Gastrocnemius medialis (tissue), 4 donors: ENCODE measurements at regions not wholly inside any gene's neighbourhood (a gene's known extent, or its start where the extent isn't known, plus 50 kb on each side); places are given as distances from the start of the nearest gene placed in this dataset.

ENCODE experiments used
- ATAC-seq, 2 donors: fragments of 150-250 bp; one replicate each; pipeline ENCODE4 v1.9.1; 2016
- DNase-seq, 2 donors: peaks; one replicate each; pipeline ENCODE4 v3.0.0-alpha.2; 2019
- H3K27ac ChIP-seq, 4 donors: fragments of 200-600 bp; sonication (generic); 1 replicate in 1 of 4; 2 replicates in 3 of 4; pipeline ENCODE4 v1.5.1; 2016 to 2018; ENCODE audit warnings: mild to moderate bottlenecking in 2 of 4, moderate library complexity in 1 of 4
- H3K27me3 ChIP-seq, 3 donors: fragments of 200-600 bp; sonication (generic) in 2 of 3; 1 replicate in 1 of 3; 2 replicates in 2 of 3; pipeline versions ENCODE4 v1.5.1 to v1.6.0; 2016 to 2019; ENCODE audit warnings: mild to moderate bottlenecking in 1 of 3, moderate library complexity in 1 of 3
- H3K36me3 ChIP-seq, 2 donors: fragments of 200-600 bp; sonication (generic) in 1 of 2; one replicate each; pipeline ENCODE4 v1.5.1; 2017 to 2018
- H3K4me1 ChIP-seq, 2 donors: fragments of 200-600 bp; sonication (generic) in 1 of 2; one replicate each; pipeline ENCODE4 v1.5.1; 2016 to 2017; ENCODE audit warnings: mild to moderate bottlenecking in 2 of 2
- H3K4me3 ChIP-seq, 4 donors: fragments of 200-600 bp; sonication (generic) in 3 of 4; 1 replicate in 1 of 4; 2 replicates in 3 of 4; pipeline ENCODE4 v1.5.1; 2016 to 2019; ENCODE audit warnings: mild to moderate bottlenecking in 2 of 4
- H3K9me3 ChIP-seq, 3 donors: fragments of 200-600 bp; sonication (generic) in 2 of 3; 1 replicate in 1 of 3; 2 replicates in 2 of 3; pipeline ENCODE4 v1.5.1; 2016 to 2019
- POLR2A ChIP-seq, 2 donors: fragments of 450-650 bp; IDR thresholded peaks; one replicate each; pipeline ENCODE4 v1.6.1; 2017; ENCODE audit warnings: antibody characterized with exemption in 2 of 2, mild to moderate bottlenecking in 2 of 2, moderate library complexity in 2 of 2
- in situ Hi-C, 4 donors: fragments of 200-750 bp; cut with MboI; loops; one replicate each; pipeline versions ENCODE4 v1.15.0 to v1.8.0; 2017; ENCODE audit warnings: low sequenced_read_pairs in 4 of 4
- intact Hi-C: fragments of 100-400 bp; cut with DNase I; formaldehyde crosslinking; loops from one replicate; pipeline ENCODE4 v1.15.1; 2023; ENCODE audit warnings: low total_unique reads
- TF ChIP-seq, protein P1 (sequence below), 5 experiments: fragments of 450-650 bp in 3 of 5; fragments of 200-600 bp in 2 of 5; sonication (generic) in 2 of 5; IDR thresholded peaks in 4 of 5; conservative IDR thresholded peaks in 1 of 5; 1 replicate in 4 of 5; 2 replicates in 1 of 5; pipeline ENCODE4 v1.5.1; 2016 to 2019; ENCODE audit warnings: antibody characterized with exemption in 5 of 5, mild to moderate bottlenecking in 3 of 5, moderate library complexity in 3 of 5

DNA sequence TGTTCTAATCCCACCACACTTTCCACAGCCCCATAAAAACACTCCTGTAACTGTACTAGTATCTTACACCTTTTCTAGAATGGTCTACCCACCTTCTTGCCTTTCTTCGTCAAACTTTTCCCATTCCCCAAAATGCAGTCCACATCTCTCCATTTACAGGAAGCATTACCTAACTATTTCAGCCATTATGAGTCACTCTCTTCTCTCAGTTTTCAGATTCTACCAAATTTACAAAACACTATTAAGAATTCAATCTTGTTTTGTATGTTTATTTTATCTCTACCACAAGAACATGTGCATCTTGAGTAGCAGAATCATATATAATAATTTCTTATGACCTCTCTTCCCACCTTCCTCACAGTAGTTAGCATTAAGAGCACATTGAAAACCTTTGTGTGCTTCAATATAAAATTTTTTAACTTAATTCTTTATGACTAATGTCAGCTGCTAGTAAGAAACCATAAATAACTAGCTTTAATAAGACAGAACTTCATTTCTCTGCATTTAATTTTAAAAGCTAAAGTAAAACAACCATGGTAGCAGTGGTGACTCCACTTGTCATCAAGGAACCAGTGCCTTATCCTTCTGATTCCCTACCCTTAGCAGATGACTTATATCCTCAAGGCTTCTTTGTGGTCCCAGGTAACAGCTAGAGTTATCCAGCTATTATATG is 56.6 kb upstream of the MAP2 start:
- Histone ChIP-seq H3K9me3 (no peaks in the 10 kb centered on the region), H3K4me3 (no peak overlapping the region), H3K27me3 (no peaks in the 10 kb centered on the region), H3K27ac (no peak overlapping the region), H3K4me1 (no peaks in the 10 kb centered on the region), H3K36me3 (no peaks in the 10 kb centered on the region)
- in situ Hi-C loops (no loop called here), intact Hi-C loops (no loop called here)
- DNase-seq: no peak
- TF ChIP-seq POLR2A (IDR thresholded peaks at IDR 0.05): no peak
- no peak for ATAC-seq

DNA sequence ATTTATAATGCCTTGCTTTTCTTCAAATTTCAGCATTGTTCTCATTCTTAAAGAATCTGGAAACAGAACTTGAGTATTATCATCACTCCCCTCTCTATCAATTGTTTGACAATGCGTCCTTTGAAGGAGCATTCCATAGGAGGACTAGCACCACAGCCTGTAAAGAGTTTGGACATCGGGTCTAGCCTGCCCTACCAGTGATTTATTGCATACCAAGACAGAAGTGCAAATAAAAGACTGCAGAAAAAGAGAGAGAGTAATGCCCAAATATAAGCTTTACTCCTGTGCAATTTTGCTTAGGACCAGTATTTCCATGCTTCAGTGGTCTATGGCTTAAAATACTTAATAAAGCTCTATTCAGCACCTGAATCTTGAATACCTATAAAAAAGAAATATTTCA is 55.4 kb upstream of the MAP2 start:
- Histone ChIP-seq H3K9me3 (no peaks in the 10 kb centered on the region), H3K4me1 (no peaks in the 10 kb centered on the region), H3K27ac (no peak overlapping the region), H3K36me3 (no peaks in the 10 kb centered on the region), H3K27me3 (no peaks in the 10 kb centered on the region), H3K4me3 (no peak overlapping the region)
- intact Hi-C loops (no loop called here), in situ Hi-C loops (no loop called here)
- TF ChIP-seq POLR2A (IDR thresholded peaks at IDR 0.05): no peak
- TF ChIP-seq, protein P1, sequence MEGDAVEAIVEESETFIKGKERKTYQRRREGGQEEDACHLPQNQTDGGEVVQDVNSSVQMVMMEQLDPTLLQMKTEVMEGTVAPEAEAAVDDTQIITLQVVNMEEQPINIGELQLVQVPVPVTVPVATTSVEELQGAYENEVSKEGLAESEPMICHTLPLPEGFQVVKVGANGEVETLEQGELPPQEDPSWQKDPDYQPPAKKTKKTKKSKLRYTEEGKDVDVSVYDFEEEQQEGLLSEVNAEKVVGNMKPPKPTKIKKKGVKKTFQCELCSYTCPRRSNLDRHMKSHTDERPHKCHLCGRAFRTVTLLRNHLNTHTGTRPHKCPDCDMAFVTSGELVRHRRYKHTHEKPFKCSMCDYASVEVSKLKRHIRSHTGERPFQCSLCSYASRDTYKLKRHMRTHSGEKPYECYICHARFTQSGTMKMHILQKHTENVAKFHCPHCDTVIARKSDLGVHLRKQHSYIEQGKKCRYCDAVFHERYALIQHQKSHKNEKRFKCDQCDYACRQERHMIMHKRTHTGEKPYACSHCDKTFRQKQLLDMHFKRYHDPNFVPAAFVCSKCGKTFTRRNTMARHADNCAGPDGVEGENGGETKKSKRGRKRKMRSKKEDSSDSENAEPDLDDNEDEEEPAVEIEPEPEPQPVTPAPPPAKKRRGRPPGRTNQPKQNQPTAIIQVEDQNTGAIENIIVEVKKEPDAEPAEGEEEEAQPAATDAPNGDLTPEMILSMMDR (IDR thresholded peaks at IDR 0.05 in 4 of 5, conservative IDR thresholded peaks at IDR 0.05 in 1 of 5): no peak
- ATAC-seq (no peak), DNase-seq (no peak)

DNA sequence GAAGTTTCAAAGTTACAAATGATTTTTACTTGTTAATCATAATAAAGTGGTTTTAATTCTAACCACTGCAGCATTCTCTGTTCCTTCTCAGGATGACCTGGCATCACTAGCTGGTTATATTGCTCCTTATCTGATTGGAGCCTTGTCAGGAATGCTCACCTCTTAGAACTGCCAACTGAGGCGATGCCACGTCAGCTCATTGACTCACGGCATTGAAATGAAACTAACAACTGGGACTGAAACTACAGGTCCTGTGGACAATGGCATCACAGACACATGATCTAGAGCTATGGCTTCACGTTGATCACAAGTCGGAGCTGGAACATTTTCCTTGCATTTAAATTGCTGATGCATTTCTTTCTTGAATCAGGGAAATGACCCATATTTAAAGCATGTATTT is 54.9 kb upstream of the MAP2 start:
- in situ Hi-C loops: no loop called here
- H3K4me1 ChIP-seq: no peaks in the 10 kb centered on the region
- no peaks in the 10 kb centered on the region for H3K36me3 ChIP-seq
- H3K9me3 ChIP-seq: no peaks in the 10 kb centered on the region
- H3K27ac ChIP-seq: no peak overlapping the region
- no peak for ATAC-seq
- TF ChIP-seq, protein P1 (IDR thresholded peaks at IDR 0.05 in 4 of 5, conservative IDR thresholded peaks at IDR 0.05 in 1 of 5): no peak
- TF ChIP-seq POLR2A (IDR thresholded peaks at IDR 0.05): no peak
- intact Hi-C loops: no loop called here
- no peak for DNase-seq
- H3K4me3 ChIP-seq: no peak overlapping the region
- no peaks in the 10 kb centered on the region for H3K27me3 ChIP-seq

DNA sequence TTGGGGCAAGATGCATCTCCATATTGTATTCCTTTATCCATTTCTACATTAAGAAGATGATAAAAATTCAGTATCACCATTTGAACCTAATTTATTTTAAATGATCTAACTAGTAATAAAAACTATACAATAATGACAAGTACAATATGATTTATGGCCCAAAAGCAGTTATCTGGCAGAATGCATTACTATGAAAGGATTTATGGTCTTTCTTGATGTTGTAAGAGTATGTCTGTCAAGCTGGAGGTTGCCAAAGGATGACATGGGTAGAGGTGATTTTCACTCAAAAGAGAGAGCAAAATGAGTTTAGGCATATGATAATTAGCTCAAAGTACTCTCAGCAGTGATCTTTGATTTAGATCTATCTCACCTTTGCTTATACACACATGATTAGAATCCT is 54.2 kb upstream of the MAP2 start:
- Histone ChIP-seq H3K4me1 (no peaks in the 10 kb centered on the region), H3K27ac (no peak overlapping the region), H3K4me3 (no peak overlapping the region), H3K9me3 (peaks cover 0 to 3% (median 0%) of the 10 kb centered on the region in 3 donors), H3K27me3 (no peaks in the 10 kb centered on the region), H3K36me3 (no peaks in the 10 kb centered on the region)
- ATAC-seq (no peak), DNase-seq (no peak)
- intact Hi-C loops: no loop called here
- TF ChIP-seq, protein P1 (IDR thresholded peaks at IDR 0.05 in 4 of 5, conservative IDR thresholded peaks at IDR 0.05 in 1 of 5): no peak
- TF ChIP-seq POLR2A (IDR thresholded peaks at IDR 0.05): no peak
- in situ Hi-C loops: no loop called here

DNA sequence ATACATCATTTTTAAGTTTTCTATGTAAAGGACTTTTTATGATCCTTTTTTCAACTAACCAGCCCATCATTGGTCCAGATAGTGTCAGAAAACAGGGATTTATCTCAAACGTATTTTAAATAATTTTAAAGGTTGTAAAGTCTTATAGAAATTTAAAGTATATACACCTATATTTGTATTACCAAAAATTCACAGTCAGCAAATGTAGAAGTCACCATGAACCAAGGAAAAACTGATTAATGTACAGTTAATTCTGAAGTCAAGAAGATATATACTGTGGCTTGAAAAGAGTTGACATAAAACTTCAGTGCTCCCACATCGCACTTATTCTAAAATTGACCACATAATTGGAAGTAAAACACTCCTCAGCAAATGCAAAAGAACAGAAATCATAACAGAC is 52.4 kb upstream of the MAP2 start:
- TF ChIP-seq, protein P1 (IDR thresholded peaks at IDR 0.05 in 4 of 5, conservative IDR thresholded peaks at IDR 0.05 in 1 of 5): no peak
- TF ChIP-seq POLR2A (IDR thresholded peaks at IDR 0.05): no peak
- Histone ChIP-seq H3K27ac (no peak overlapping the region), H3K4me1 (no peaks in the 10 kb centered on the region), H3K9me3 (peaks cover 0 to 3% (median 0%) of the 10 kb centered on the region in 3 donors), H3K36me3 (no peaks in the 10 kb centered on the region), H3K4me3 (no peak overlapping the region), H3K27me3 (no peaks in the 10 kb centered on the region)
- in situ Hi-C loops: no loop called here
- intact Hi-C loops: no loop called here
- ATAC-seq (no peak), DNase-seq (no peak)
